ENCODE measurements at regions not wholly inside any gene's neighbourhood (a gene's known extent, or its start where the extent isn't known, plus 50 kb on each side); places are given as distances from the start of the nearest gene placed in this dataset.

- TF ChIP-seq CTCF (IDR thresholded peaks at IDR 0.05; ENCODE audit: low read depth, low read length, missing input control) (no peak), FOXA1 (IDR thresholded peaks at IDR 0.05) (no peak), ATF3 (IDR thresholded peaks at IDR 0.05) (no peak), MAX (IDR thresholded peaks at IDR 0.05) (no peak), RAD21 (IDR thresholded peaks at IDR 0.05) (no peak), ZBTB33 (IDR thresholded peaks at IDR 0.05) (no peak), GABPA (IDR thresholded peaks at IDR 0.05 in 1 of 2, conservative IDR thresholded peaks at IDR 0.05 in 1 of 2) (no peak)
These were observed 302.8 kb downstream of the MATN1 start for GRCh38 chr1:30420519-30421050.
